GM06990 (cell line): ENCODE measurements at regions not wholly inside any gene's neighbourhood (a gene's known extent, or its start where the extent isn't known, plus 50 kb on each side); places are given as distances from the start of the nearest gene placed in this dataset.

Experiments
- DNase-seq: peaks from one replicate; pipeline ENCODE4 v3.0.0-alpha.2; 2011; ENCODE audit not compliant: insufficient read length; ENCODE audit errors: extremely low read depth
- H3K27me3 ChIP-seq: replicated peaks from 2 replicates; pipeline ENCODE4 v1.6.0; 2011; ENCODE audit warnings: low read length; ENCODE audit not compliant: control insufficient read depth, insufficient read depth
- H3K36me3 ChIP-seq: 2 replicates; pipeline ENCODE4 v1.5.1; 2011; ENCODE audit warnings: low read length; ENCODE audit not compliant: control insufficient read depth, insufficient read depth
- H3K4me3 ChIP-seq: replicated peaks from 2 replicates; pipeline ENCODE4 v1.5.1; 2011; ENCODE audit warnings: low read depth, mild to moderate bottlenecking, control low read depth, low read length
- TF ChIP-seq, protein P1 (sequence below): IDR thresholded peaks from 2 replicates; pipeline ENCODE4 v1.5.1; 2011; ENCODE audit warnings: low read length, control low read depth, mild to moderate bottlenecking, inconsistent platforms; ENCODE audit not compliant: insufficient read depth, poor library complexity, severe bottlenecking

DNA sequence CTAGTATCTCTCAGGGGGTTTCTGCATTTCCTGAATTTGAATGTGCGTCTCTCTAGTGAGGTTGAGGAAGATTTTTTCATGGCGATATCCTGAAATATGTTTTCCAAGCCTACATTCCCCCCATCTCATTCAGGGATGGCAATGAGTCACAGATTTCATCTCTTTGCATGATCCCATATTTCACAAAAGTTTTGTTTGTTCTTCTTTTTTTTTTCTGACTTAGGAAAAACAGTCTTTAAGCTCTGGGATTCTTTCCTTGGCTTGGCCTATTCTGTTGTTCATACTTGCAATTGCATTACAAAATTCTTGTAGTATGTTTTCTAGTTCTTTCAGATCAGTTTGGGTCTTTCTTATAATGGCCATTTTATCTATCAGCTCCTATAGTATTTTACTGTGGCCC, 136.5 kb downstream of the DSEL start:
- no peaks in the 10 kb centered on the region for H3K27me3 ChIP-seq
- TF ChIP-seq, protein P1, sequence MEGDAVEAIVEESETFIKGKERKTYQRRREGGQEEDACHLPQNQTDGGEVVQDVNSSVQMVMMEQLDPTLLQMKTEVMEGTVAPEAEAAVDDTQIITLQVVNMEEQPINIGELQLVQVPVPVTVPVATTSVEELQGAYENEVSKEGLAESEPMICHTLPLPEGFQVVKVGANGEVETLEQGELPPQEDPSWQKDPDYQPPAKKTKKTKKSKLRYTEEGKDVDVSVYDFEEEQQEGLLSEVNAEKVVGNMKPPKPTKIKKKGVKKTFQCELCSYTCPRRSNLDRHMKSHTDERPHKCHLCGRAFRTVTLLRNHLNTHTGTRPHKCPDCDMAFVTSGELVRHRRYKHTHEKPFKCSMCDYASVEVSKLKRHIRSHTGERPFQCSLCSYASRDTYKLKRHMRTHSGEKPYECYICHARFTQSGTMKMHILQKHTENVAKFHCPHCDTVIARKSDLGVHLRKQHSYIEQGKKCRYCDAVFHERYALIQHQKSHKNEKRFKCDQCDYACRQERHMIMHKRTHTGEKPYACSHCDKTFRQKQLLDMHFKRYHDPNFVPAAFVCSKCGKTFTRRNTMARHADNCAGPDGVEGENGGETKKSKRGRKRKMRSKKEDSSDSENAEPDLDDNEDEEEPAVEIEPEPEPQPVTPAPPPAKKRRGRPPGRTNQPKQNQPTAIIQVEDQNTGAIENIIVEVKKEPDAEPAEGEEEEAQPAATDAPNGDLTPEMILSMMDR: no peak
- H3K4me3 ChIP-seq: no peak overlapping the region
- no peaks in the 10 kb centered on the region for H3K36me3 ChIP-seq
- DNase-seq: no peak

DNA sequence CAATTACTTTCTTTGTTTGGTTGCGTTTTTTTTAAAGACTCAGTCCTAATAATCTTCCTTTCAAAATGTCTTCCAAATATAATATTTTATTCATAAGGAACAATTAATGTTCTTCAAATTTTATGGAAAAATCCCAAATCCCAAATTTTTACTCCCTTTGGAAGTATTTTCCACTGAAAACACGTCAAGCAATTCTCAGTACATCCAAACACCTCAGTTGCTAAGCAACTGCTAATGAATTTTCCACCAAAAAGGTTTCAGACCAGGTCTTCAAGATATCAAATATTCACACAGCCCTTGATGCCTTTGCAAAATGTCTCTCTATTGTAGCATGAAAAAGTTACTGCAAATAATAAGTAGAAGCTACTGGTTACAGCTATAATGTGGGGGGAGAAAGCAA, 140.1 kb downstream of the DSEL start:
- Histone ChIP-seq H3K4me3 (no peak overlapping the region), H3K27me3 (no peaks in the 10 kb centered on the region), H3K36me3 (no peaks in the 10 kb centered on the region)
- TF ChIP-seq, protein P1: no peak
- no peak for DNase-seq

DNA sequence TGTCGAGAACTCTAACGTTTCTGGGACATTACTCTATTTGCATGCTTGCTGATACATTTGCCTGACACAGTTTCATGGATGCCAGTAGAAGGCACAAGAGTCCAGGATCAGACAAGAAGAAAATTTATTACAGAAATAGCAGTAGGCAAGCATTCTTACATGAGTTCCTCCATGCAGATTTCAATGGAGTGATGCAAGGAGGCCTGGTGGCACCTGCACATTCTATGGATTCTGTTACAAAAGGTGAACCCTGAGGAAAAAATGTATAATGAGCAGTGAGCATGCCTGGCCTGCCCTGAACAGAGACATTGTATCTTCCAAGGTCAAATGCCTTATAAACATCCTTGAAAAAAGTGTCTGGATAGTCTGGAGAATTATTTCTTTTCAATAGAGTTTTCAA, 142.9 kb downstream of the DSEL start:
- no peak for DNase-seq
- no peaks in the 10 kb centered on the region for H3K36me3 ChIP-seq
- TF ChIP-seq, protein P1: no peak
- no peaks in the 10 kb centered on the region for H3K27me3 ChIP-seq
- H3K4me3 ChIP-seq: no peak overlapping the region

DNA sequence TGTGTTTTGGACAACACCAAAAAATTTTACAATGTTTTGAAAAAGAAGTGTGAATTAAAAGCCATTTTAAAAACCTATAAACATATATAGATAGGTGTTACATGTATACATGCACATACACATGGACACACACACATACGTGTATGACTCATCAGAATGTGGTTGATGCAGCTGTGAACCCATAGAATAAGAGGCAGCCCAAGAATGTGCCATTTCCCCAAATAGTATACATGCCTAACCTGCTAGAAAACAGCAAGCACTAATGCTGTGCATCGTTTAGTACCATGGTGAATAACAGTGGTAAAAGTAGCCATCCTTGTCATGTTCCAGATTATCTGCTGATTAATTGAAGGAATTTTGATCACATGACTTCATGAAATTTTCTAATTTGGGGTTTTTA, 149.0 kb downstream of the DSEL start:
- no peak overlapping the region for H3K4me3 ChIP-seq
- no peaks in the 10 kb centered on the region for H3K36me3 ChIP-seq
- TF ChIP-seq, protein P1: no peak
- H3K27me3 ChIP-seq: no peaks in the 10 kb centered on the region
- no peak for DNase-seq

DNA sequence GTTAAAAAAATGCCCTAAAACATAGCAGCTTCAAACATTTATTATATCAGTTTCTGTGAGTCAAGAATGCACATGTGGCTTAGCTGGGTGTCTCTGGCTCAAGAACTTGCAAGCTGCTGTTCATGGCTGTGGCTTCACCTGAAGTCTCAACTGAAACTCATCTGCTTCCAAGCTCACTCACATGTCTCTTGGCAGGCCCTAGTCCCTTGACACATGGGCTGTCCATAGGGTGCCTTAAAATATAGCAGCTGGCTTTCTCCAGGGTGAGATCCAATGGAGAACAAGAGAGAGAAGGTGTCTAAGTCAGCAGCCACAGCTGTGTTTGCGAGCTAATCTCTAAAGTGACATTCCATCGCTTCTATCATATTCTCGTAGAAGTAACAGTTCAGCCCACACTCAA, 152.8 kb downstream of the DSEL start:
- Histone ChIP-seq H3K36me3 (no peaks in the 10 kb centered on the region), H3K27me3 (no peaks in the 10 kb centered on the region), H3K4me3 (no peak overlapping the region)
- TF ChIP-seq, protein P1: no peak
- DNase-seq: no peak

DNA sequence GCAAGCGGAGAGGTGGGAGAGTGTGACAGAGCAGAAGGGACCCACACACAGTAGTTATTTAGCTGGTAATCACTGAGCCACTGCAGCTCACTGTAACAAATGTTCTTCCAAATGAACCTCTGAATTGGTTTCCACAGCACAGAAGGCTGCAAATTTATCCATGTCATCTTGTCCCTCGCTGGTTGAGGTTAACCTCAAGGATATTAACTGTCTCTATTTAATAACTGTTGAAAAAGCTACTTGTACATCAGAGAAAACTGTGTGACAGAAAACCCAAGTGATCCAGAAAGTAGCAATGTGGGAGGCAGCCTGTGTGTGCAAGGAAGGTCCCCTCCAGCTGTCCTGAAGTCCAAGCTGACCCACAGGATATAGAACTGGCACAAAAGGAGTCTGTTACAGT, 153.6 kb downstream of the DSEL start:
- DNase-seq: no peak
- no peaks in the 10 kb centered on the region for H3K27me3 ChIP-seq
- H3K36me3 ChIP-seq: no peaks in the 10 kb centered on the region
- H3K4me3 ChIP-seq: no peak overlapping the region
- TF ChIP-seq, protein P1: no peak
